OCI-LY7 (cell line): ENCODE measurements at regions not wholly inside any gene's neighbourhood (a gene's known extent, or its start where the extent isn't known, plus 50 kb on each side); places are given as distances from the start of the nearest gene placed in this dataset.

Experiments
- BruUV-seq: library from RNA; stranded (reverse); fragments of 400-500 nt; replicated peaks from 2 replicates; lab custom pipeline; 2021; lab: Mats Ljungman, UMichigan
- CTCF ChIA-PET: fragments of 300-600 bp; sonication (Branson Sonifier 250); formaldehyde crosslinking; loops from one replicate; lab custom pipeline; 2022; ENCODE audit warnings: antibody characterized with exemption; ENCODE audit not compliant: unreplicated experiment; lab: Charles Lee
- POLR2A ChIA-PET: fragments of 300-600 bp; sonication (Branson Sonifier 250); formaldehyde crosslinking; loops from one replicate; lab custom pipeline; 2022; ENCODE audit warnings: antibody characterized with exemption; lab: Charles Lee
- DNase-seq: peaks from one replicate; pipeline ENCODE4 v3.0.0-alpha.2; 2015; ENCODE audit warnings: low spot score
- H2AFZ ChIP-seq: fragments of 200-600 bp; sonication (generic), shearing (Covaris generic); 2 replicates; pipeline ENCODE4 v1.6.1; 2014; ENCODE audit warnings: mild to moderate bottlenecking, antibody characterized with exemption, low read length, moderate library complexity
- H3K27ac ChIP-seq: fragments of 200-600 bp; sonication (generic); 2 replicates; pipeline ENCODE4 v1.5.1; 2014; ENCODE audit warnings: mixed run types, low read depth, mild to moderate bottlenecking, moderate library complexity, low read length, inconsistent platforms; ENCODE audit not compliant: poor library complexity, severe bottlenecking
- H3K36me3 ChIP-seq: fragments of 200-600 bp; sonication (generic); 2 replicates; pipeline ENCODE4 v1.6.1; 2014; ENCODE audit warnings: mild to moderate bottlenecking, antibody characterized with exemption, low read length, moderate library complexity, mixed read lengths; ENCODE audit not compliant: insufficient read depth
- H3K4me1 ChIP-seq: fragments of 200-600 bp; sonication (generic); 2 replicates; pipeline ENCODE4 v1.5.1; 2014; ENCODE audit warnings: mild to moderate bottlenecking, low read length; ENCODE audit not compliant: insufficient read depth, poor library complexity, severe bottlenecking
- H3K4me2 ChIP-seq: fragments of 200-600 bp; sonication (generic); 2 replicates; pipeline ENCODE4 v1.6.1; 2014; ENCODE audit warnings: mild to moderate bottlenecking, low read length
- H3K4me3 ChIP-seq: fragments of 200-600 bp; sonication (generic); 2 replicates; pipeline ENCODE4 v1.5.1; 2014; ENCODE audit warnings: mild to moderate bottlenecking, low read depth, low read length; ENCODE audit not compliant: poor library complexity, severe bottlenecking
- H3K79me2 ChIP-seq: fragments of 200-600 bp; sonication (generic); 2 replicates; pipeline ENCODE4 v1.6.1; 2016; ENCODE audit warnings: low read depth, mild to moderate bottlenecking, low read length, moderate library complexity, mixed read lengths; ENCODE audit not compliant: insufficient read depth
- H3K9me2 ChIP-seq: fragments of 200-600 bp; sonication (generic); 2 replicates; pipeline ENCODE4 v1.6.1; 2016; ENCODE audit warnings: mild to moderate bottlenecking, low read length, mixed read lengths; ENCODE audit not compliant: insufficient read depth
- H3K9me3 ChIP-seq: fragments of 200-600 bp; sonication (generic); 2 replicates; pipeline ENCODE4 v1.6.1; 2014; ENCODE audit warnings: mild to moderate bottlenecking, mixed run types, low read length, mixed read lengths
- H4K20me1 ChIP-seq: fragments of 200-600 bp; sonication (generic); 2 replicates; pipeline ENCODE4 v1.6.1; 2014; ENCODE audit warnings: mild to moderate bottlenecking, antibody characterized with exemption, low read length, moderate library complexity, mixed read lengths; ENCODE audit not compliant: insufficient read depth
- CTCF ChIP-seq: fragments of 200-600 bp; sonication (generic); conservative IDR thresholded peaks from 2 replicates; pipeline ENCODE4 v1.5.1; 2014; ENCODE audit warnings: mild to moderate bottlenecking, antibody characterized with exemption, low read length, moderate library complexity, mixed read lengths
- EZH2phosphoT487 ChIP-seq: fragments of 200-600 bp; sonication (generic); IDR thresholded peaks from 2 replicates; pipeline ENCODE4 v1.6.1; 2018; ENCODE audit warnings: low read depth, borderline replicate concordance, mild to moderate bottlenecking, mixed run types, antibody characterized with exemption, low read length, moderate library complexity, mixed read lengths
- intact Hi-C: fragments of 100-400 bp; cut with micrococcal nuclease; formaldehyde crosslinking; loops from one replicate; pipeline ENCODE4 v1.10.0; 2022; ENCODE audit not compliant: unreplicated experiment

DNA sequence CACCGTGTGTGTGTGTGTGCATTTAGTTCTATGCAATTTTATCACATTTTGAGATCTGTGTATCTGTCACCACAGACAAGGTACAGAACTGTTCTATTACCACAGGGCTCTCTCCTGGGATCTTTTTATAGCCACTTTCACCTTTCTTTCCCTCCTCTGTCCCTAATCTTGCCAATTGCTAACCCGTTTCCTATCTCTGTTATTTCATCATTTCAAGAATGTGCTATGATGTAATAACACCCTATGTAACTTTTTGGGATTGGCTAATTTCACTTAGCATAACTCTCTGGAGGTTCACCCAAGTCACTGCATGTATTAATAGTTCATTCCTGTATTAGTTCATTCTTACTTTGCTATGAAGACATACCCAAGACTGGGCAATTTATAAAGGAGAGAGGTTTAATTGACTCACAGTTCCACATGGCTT lies 657.7 kb downstream of the QKI start:
- POLR2A ChIA-PET, result no interaction called here
- TF ChIP-seq EZH2phosphoT487 (no peak), CTCF (no peak)
- no peaks in the 10 kb centered on the region for H3K9me2 ChIP-seq
- intact Hi-C loops, result no loop called here
- no peak overlapping the region for H3K27ac ChIP-seq
- CTCF ChIA-PET, result no interaction called here
- H3K4me1 ChIP-seq, result no peaks in the 10 kb centered on the region
- H3K79me2 ChIP-seq, result no peaks in the 10 kb centered on the region
- H2AFZ ChIP-seq, result no peak overlapping the region
- H3K4me2 ChIP-seq, result no peak overlapping the region
- no peak for DNase-seq
- no TSS peak for BruUV-seq
- no peaks in the 10 kb centered on the region for H3K36me3 ChIP-seq
- H3K9me3 ChIP-seq, result peaks cover 7% of the 10 kb centered on the region
- no peaks in the 10 kb centered on the region for H4K20me1 ChIP-seq
- H3K4me3 ChIP-seq, result no peak overlapping the region

GRCh38 chr6:164069350-164069990 lies 655.0 kb downstream of the QKI start:
- ChIA-PET POLR2A (interaction anchor here (0.6 to 0.7 kb wide), 2 partner anchors 189 to 679 kb away, joined by 3 read pairs; no protein-coding TSS in a partner anchor), CTCF (no interaction called here)
- BruUV-seq, result no TSS peak

More at GRCh38 chr6:164069350-164069990, 655.0 kb downstream of the QKI start:
- Histone ChIP-seq H3K36me3 (no peaks in the 10 kb centered on the region), H3K4me1 (no peaks in the 10 kb centered on the region), H3K27ac (no peak overlapping the region), H3K4me3 (no peak overlapping the region), H3K9me2 (no peaks in the 10 kb centered on the region), H2AFZ (no peak overlapping the region), H4K20me1 (no peaks in the 10 kb centered on the region), H3K4me2 (no peak overlapping the region), H3K9me3 (no peaks in the 10 kb centered on the region), H3K79me2 (no peaks in the 10 kb centered on the region)
- intact Hi-C loops, result no loop called here
- DNase-seq, result no peak
- TF ChIP-seq EZH2phosphoT487, result no peak
- TF ChIP-seq CTCF, result no peak
